Head of caudate nucleus (tissue), 42 donors: ENCODE measurements at regions not wholly inside any gene's neighbourhood (a gene's known extent, or its start where the extent isn't known, plus 50 kb on each side); places are given as distances from the start of the nearest gene placed in this dataset.
"Not testable (repeated sequence)": the region's sequence is repeated elsewhere in the genome, so short reads cannot be mapped to it uniquely, and the experiment has no call there.

Source experiments
- DNase-seq, 42 donors: peaks; one replicate each; pipeline versions ENCODE4 v3.0.0 to v3.0.0-alpha.2; 2020 to 2021; ENCODE audit warnings: mixed read lengths in 7 of 42
- intact Hi-C: fragments of 100-400 bp; cut with DNase I; formaldehyde crosslinking; loops from one replicate; pipeline ENCODE4 v1.15.0; 2022

GRCh38 chr12:83515306-83516026, 828.8 kb downstream of the TMTC2 start:
- no peak for DNase-seq
- intact Hi-C loops: no loop called here

GRCh38 chr12:83514372-83514771, 827.7 kb downstream of the TMTC2 start:
- intact Hi-C loops: no loop called here
- DNase-seq: no peak

- intact Hi-C loops: no loop called here
- DNase-seq: no peak
Measured at GRCh38 chr12:83506841-83507240, 820.1 kb downstream of the TMTC2 start.

- intact Hi-C loops: no loop called here
- no peak for DNase-seq
Measured at GRCh38 chr12:83505586-83505985, 818.9 kb downstream of the TMTC2 start.

- DNase-seq, intact Hi-C loops: not testable (repeated sequence)
Measured at GRCh38 chr12:83499894-83500293, 813.2 kb downstream of the TMTC2 start.

- intact Hi-C loops: no loop called here
- no peak for DNase-seq
Measured at GRCh38 chr12:83477696-83478095, 791.0 kb downstream of the TMTC2 start.

- intact Hi-C loops: no loop called here
- DNase-seq: no peak
Measured at GRCh38 chr12:83476695-83477690, 790.3 kb downstream of the TMTC2 start.

GRCh38 chr12:83476006-83476405, 789.3 kb downstream of the TMTC2 start:
- no peak for DNase-seq
- intact Hi-C loops: no loop called here

- intact Hi-C loops: no loop called here
- no peak for DNase-seq
Measured at GRCh38 chr12:83474369-83474768, 787.7 kb downstream of the TMTC2 start.

GRCh38 chr12:83473408-83474095, 786.8 kb downstream of the TMTC2 start:
- intact Hi-C loops: no loop called here
- no peak for DNase-seq

- intact Hi-C loops: no loop called here
- no peak for DNase-seq
Measured at GRCh38 chr12:83472772-83473171, 786.1 kb downstream of the TMTC2 start.

GRCh38 chr12:83472350-83472749, 785.6 kb downstream of the TMTC2 start:
- intact Hi-C loops: no loop called here
- DNase-seq: no peak

- no peak for DNase-seq
- intact Hi-C loops: no loop called here
Measured at GRCh38 chr12:83471341-83471740, 784.6 kb downstream of the TMTC2 start.

- intact Hi-C loops: no loop called here
- no peak for DNase-seq
Measured at GRCh38 chr12:83470749-83471148, 784.0 kb downstream of the TMTC2 start.

- no peak for DNase-seq
- intact Hi-C loops: no loop called here
Measured at GRCh38 chr12:83468988-83469908, 782.5 kb downstream of the TMTC2 start.

GRCh38 chr12:83465632-83466031, 778.9 kb downstream of the TMTC2 start:
- DNase-seq: no peak
- intact Hi-C loops: no loop called here

- no peak for DNase-seq
- intact Hi-C loops: no loop called here
Measured at GRCh38 chr12:83462419-83462818, 775.7 kb downstream of the TMTC2 start.

- intact Hi-C loops: no loop called here
- DNase-seq: no peak
Measured at GRCh38 chr12:83461336-83461935, 774.7 kb downstream of the TMTC2 start.
